BE2C (cell line): ENCODE measurements at regions not wholly inside any gene's neighbourhood (a gene's known extent, or its start where the extent isn't known, plus 50 kb on each side); places are given as distances from the start of the nearest gene placed in this dataset.

Experiments used
- DNase-seq: peaks from one replicate; pipeline ENCODE4 v3.0.0-alpha.2; 2020
- H3K27me3 ChIP-seq: fragments of 250-450 bp; sonication (Bioruptor Pico); 2 replicates; pipeline ENCODE4 v1.5.1; 2020; ENCODE audit warnings: mild to moderate bottlenecking
- H3K36me3 ChIP-seq: fragments of 250-450 bp; sonication (Bioruptor Pico); 2 replicates; pipeline ENCODE4 v1.5.1; 2020; ENCODE audit warnings: mild to moderate bottlenecking
- H3K4me1 ChIP-seq: fragments of 250-450 bp; sonication (Bioruptor Pico); 2 replicates; pipeline ENCODE4 v1.5.1; 2020
- H3K4me3 ChIP-seq: 2 replicates; pipeline ENCODE4 v1.5.1; 2011; ENCODE audit warnings: low read depth, low read length
- H3K9me3 ChIP-seq: fragments of 250-450 bp; sonication (Bioruptor Pico); 2 replicates; pipeline ENCODE4 v1.5.1; 2020
- TF ChIP-seq, protein P1 (sequence below): IDR thresholded peaks from 2 replicates; pipeline ENCODE4 v1.5.1; 2012; ENCODE audit warnings: mild to moderate bottlenecking, low read depth, low read length

DNA sequence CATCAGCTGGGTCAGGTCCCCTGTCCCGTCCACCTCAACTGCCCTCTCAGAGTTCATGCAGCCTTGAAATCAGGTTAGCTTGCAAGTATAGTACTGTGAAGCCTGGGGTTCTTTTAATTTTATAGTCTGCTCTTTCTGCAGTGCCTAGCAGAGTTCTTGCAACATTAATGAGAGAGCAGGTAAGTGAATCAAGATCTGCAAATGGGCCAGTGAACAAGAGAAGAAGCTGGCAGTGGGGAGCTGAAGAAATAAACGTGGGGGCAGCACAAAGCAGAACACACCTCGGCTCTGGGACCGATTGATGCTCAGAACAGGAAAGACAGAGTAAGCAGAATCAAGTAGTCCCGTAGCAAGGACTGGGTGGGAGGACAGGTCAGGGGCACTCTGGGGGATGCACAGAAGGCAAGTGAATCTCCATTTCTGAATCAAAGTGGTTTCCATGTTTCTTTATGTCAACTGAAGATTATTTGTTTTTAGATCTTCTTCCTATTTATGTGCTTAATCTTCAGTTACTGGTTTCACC lies 675.5 kb downstream of the RNF144A start:
- Histone ChIP-seq H3K4me1 (no peaks in the 10 kb centered on the region), H3K4me3 (no peak overlapping the region), H3K36me3 (no peaks in the 10 kb centered on the region), H3K9me3 (no peaks in the 10 kb centered on the region; the same call in 1 of the 2 replicates), H3K27me3 (no peaks in the 10 kb centered on the region)
- no peak for DNase-seq
- TF ChIP-seq, protein P1, sequence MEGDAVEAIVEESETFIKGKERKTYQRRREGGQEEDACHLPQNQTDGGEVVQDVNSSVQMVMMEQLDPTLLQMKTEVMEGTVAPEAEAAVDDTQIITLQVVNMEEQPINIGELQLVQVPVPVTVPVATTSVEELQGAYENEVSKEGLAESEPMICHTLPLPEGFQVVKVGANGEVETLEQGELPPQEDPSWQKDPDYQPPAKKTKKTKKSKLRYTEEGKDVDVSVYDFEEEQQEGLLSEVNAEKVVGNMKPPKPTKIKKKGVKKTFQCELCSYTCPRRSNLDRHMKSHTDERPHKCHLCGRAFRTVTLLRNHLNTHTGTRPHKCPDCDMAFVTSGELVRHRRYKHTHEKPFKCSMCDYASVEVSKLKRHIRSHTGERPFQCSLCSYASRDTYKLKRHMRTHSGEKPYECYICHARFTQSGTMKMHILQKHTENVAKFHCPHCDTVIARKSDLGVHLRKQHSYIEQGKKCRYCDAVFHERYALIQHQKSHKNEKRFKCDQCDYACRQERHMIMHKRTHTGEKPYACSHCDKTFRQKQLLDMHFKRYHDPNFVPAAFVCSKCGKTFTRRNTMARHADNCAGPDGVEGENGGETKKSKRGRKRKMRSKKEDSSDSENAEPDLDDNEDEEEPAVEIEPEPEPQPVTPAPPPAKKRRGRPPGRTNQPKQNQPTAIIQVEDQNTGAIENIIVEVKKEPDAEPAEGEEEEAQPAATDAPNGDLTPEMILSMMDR = no peak

DNA sequence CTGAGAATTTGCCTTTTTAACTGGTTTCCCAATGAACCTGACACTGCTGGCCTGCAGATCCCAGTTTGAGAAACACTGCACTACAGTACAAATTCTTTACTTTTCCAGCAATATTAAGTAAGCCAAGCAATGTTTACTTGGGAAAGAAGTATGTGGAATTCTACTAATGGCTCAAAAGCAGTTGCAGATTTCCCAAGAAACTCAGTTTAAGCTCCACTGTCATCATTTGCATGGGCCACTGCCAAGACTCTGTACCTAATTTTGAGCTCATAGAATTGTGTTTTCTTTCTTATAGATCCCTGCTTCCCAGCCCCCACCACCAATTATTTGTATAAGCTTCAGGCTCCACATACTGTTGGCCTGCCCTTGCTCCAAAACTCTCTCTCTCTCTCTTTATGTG lies 676.1 kb downstream of the RNF144A start:
- Histone ChIP-seq H3K27me3 (no peaks in the 10 kb centered on the region), H3K9me3 (no peaks in the 10 kb centered on the region; the same call in 1 of the 2 replicates), H3K36me3 (no peaks in the 10 kb centered on the region), H3K4me1 (no peaks in the 10 kb centered on the region), H3K4me3 (no peak overlapping the region)
- no peak for DNase-seq
- TF ChIP-seq, protein P1 = no peak

DNA sequence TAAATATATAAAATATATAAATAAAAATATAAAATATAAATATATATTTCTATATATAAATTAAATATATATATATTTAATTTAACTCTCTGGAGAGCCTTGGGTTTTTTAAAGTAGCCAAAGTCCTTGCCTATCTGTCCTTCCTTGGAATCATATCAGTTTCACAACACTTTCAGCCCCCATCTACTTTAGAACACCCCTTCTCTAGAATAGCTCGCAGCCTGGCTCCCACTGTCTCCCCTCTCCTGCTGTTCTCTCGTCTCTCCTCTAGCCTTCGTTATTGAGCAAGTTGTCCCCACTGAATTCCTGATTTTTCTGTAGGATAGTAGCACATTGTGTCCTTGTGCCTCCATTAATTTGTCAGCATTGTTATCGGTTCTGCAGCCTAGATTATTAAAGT lies 677.0 kb downstream of the RNF144A start:
- Histone ChIP-seq H3K36me3 (no peaks in the 10 kb centered on the region), H3K4me1 (no peaks in the 10 kb centered on the region), H3K27me3 (no peaks in the 10 kb centered on the region), H3K9me3 (no peaks in the 10 kb centered on the region; the same call in 1 of the 2 replicates), H3K4me3 (no peak overlapping the region)
- TF ChIP-seq, protein P1 = no peak
- DNase-seq = no peak

DNA sequence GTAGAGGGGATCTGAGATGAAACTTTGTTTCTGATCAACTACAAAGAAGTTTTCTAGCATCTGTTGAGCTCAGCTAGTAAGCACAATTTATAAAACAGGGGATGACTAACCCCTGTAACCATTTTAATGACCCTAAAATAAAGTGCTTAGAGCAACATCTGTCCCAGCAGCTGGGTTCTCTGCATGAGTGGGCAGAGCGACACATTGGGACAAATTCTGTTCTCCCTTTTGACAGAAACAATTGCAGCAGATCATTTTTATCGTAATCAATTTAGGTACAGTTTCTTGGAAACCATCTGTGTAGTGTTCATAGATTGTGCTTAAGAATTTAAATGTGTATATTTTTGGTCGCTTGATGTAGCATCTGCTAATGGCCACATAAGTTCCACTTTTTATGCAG lies 678.0 kb downstream of the RNF144A start:
- no peaks in the 10 kb centered on the region for H3K27me3 ChIP-seq
- no peaks in the 10 kb centered on the region for H3K4me1 ChIP-seq
- H3K36me3 ChIP-seq = no peaks in the 10 kb centered on the region
- no peak overlapping the region for H3K4me3 ChIP-seq
- TF ChIP-seq, protein P1 = no peak
- no peaks in the 10 kb centered on the region; the same call in 1 of the 2 replicates for H3K9me3 ChIP-seq
- DNase-seq = no peak

DNA sequence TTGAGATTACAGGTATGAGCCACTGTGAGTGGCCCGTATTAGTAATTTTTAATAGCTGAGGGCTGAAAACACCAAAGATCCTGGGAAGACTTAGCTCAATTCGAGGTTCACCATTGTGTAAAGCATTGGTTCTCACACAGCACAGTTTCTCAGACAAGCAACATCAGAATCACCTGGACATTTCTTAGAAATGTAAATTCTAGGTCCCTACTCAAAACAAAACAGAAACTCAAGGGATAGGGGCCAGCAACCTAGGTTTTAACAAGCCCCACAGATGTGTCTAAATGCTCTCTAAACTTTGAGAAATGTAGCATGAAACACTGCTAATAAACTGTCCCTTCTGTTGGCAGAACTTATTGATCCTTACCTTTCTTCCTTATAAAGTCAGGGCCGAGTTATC lies 681.2 kb downstream of the RNF144A start:
- TF ChIP-seq, protein P1 = no peak
- Histone ChIP-seq H3K36me3 (no peaks in the 10 kb centered on the region), H3K9me3 (no peaks in the 10 kb centered on the region), H3K4me1 (no peaks in the 10 kb centered on the region), H3K27me3 (no peaks in the 10 kb centered on the region), H3K4me3 (no peak overlapping the region)
- DNase-seq = no peak

DNA sequence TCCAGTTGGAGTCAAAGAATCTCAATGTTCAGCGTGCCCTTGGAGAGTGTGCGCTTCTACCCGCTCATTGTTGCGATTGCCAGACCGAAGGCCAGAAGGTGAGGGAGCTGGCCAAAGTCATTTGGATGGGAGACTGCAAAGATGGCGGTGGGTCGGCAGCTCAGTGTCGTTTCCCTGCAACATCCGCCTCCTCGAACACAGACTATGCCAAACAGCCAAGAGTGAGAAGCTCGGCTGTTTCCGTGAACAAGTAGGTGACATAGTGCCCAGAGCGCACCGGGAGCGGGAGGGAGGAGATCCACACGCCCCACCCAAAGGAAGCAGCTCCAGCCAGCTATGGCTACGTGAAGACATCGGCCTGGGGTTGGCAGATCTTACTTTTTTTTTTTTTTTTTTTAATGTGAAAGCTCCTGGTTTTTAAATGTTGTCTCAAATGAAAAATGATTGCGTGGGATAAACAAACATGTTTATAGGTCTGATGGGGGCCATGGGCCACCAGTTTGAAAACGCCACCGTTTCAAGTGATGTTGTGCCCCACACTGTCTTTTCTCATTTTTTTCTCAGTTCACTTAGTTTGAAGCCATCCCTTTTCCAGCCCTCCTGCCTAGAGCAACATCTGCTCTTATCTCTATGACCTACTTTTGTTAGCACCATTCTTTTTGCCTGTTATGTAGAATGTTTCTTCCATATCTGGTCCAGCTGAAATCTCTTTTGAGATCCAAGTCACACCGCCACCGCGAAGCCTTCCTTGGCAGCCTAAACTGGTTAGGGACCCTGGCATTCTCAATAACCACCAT lies 682.4 kb downstream of the RNF144A start:
- Histone ChIP-seq H3K4me3 (no peak overlapping the region), H3K27me3 (no peaks in the 10 kb centered on the region), H3K9me3 (no peaks in the 10 kb centered on the region), H3K4me1 (no peaks in the 10 kb centered on the region), H3K36me3 (no peaks in the 10 kb centered on the region)
- DNase-seq = no peak
- TF ChIP-seq, protein P1 = no peak
